GM23248 (cell line): ENCODE measurements at regions not wholly inside any gene's neighbourhood (a gene's known extent, or its start where the extent isn't known, plus 50 kb on each side); places are given as distances from the start of the nearest gene placed in this dataset.

Experiments used
- EZH2 ChIP-seq: fragments of 200-600 bp; sonication (generic); IDR thresholded peaks from 2 replicates; pipeline ENCODE4 v1.6.1; 2018; ENCODE audit warnings: antibody characterized with exemption, mild to moderate bottlenecking; ENCODE audit not compliant: insufficient read depth, poor library complexity, severe bottlenecking
- EZH2phosphoT487 ChIP-seq: fragments of 200-600 bp; sonication (generic); IDR thresholded peaks from 2 replicates; pipeline ENCODE4 v1.6.1; 2018; ENCODE audit warnings: antibody characterized with exemption, moderate library complexity, mild to moderate bottlenecking, low read depth; ENCODE audit not compliant: insufficient read depth

DNA sequence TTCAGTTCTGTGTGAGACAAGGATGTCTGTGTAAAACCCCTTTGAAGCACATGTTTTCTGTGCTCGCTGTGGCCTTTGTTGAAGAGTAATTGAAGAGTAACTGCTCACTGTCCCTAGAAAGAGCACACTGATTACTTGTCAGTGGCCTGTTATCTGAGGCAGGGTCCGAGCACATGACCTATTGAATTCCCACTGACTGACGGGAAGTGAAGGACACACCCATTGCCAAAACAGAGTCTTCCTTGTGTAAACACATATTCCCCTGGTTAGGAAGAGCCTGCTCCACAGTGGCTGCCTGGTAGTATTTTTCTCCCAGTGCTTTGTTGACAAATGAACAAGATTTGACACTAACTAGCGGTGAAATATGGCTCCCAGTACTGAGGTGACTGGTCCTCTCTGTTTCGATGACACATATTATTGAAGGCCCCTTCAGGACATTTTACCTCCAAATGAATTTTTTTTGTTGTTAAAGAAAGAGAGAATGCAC is 148.5 kb upstream of the GYPC start:
- TF ChIP-seq EZH2 = no peak
- TF ChIP-seq EZH2phosphoT487 = no peak
